OCI-LY1 (cell line): ENCODE measurements at regions not wholly inside any gene's neighbourhood (a gene's known extent, or its start where the extent isn't known, plus 50 kb on each side); places are given as distances from the start of the nearest gene placed in this dataset.
A peak's percentile ranks its signal among the peaks of the same experiment; 100 is the strongest.

Source experiments
- H2AFZ ChIP-seq: fragments of 200-600 bp; sonication (generic), shearing (Covaris generic); 2 replicates; pipeline ENCODE4 v1.6.0; 2014; ENCODE audit warnings: antibody characterized with exemption, mild to moderate bottlenecking, low read length
- H3F3A ChIP-seq: fragments of 200-600 bp; sonication (generic), shearing (Covaris generic); 2 replicates; pipeline ENCODE4 v1.6.0; 2014; ENCODE audit warnings: mild to moderate bottlenecking, antibody characterized with exemption, low read length, moderate library complexity; ENCODE audit not compliant: insufficient read depth
- H3K27ac ChIP-seq: fragments of 200-600 bp; sonication (generic); 2 replicates; pipeline ENCODE4 v1.5.1; 2014; ENCODE audit warnings: low read length, mixed run types, mild to moderate bottlenecking, low read depth; ENCODE audit not compliant: poor library complexity, severe bottlenecking
- H3K27me3 ChIP-seq: fragments of 200-600 bp; sonication (generic); 2 replicates; pipeline ENCODE4 v1.6.0; 2014; ENCODE audit warnings: antibody characterized with exemption, mild to moderate bottlenecking, low read length, moderate library complexity; ENCODE audit not compliant: insufficient read depth
- H3K36me3 ChIP-seq: fragments of 200-600 bp; sonication (generic); 2 replicates; pipeline ENCODE4 v1.6.1; 2014; ENCODE audit warnings: mild to moderate bottlenecking, antibody characterized with exemption, low read length, moderate library complexity, mixed read lengths; ENCODE audit not compliant: insufficient read depth
- H3K4me1 ChIP-seq: fragments of 200-600 bp; sonication (generic); 2 replicates; pipeline ENCODE4 v1.5.1; 2014; ENCODE audit warnings: mild to moderate bottlenecking, low read length, moderate library complexity; ENCODE audit not compliant: insufficient read depth, severe bottlenecking
- H3K4me2 ChIP-seq: fragments of 200-600 bp; sonication (generic), shearing (Covaris generic); 2 replicates; pipeline ENCODE4 v1.6.1; 2014; ENCODE audit warnings: low read length
- H3K4me3 ChIP-seq: fragments of 200-600 bp; sonication (generic); 2 replicates; pipeline ENCODE4 v1.5.1; 2014; ENCODE audit warnings: low read length, low read depth, mild to moderate bottlenecking, mixed read lengths; ENCODE audit not compliant: poor library complexity, severe bottlenecking
- H3K79me2 ChIP-seq: fragments of 200-600 bp; shearing (Covaris generic); 2 replicates; pipeline ENCODE4 v1.6.1; 2016; ENCODE audit warnings: mixed run types, low read length, mixed read lengths; ENCODE audit not compliant: insufficient read depth
- H3K9ac ChIP-seq: fragments of 200-600 bp; sonication (generic), shearing (Covaris generic); 2 replicates; pipeline ENCODE4 v1.6.1; 2014; ENCODE audit warnings: mild to moderate bottlenecking, low read length, mixed read lengths
- H3K9me2 ChIP-seq: fragments of 200-600 bp; sonication (generic), shearing (Covaris generic); 2 replicates; pipeline ENCODE4 v1.6.1; 2014; ENCODE audit warnings: low read depth, mild to moderate bottlenecking, low read length, mixed read lengths
- H3K9me3 ChIP-seq: fragments of 200-600 bp; shearing (Covaris generic); 2 replicates; pipeline ENCODE4 v1.6.1; 2014; ENCODE audit warnings: low read length, mixed read lengths
- H4K20me1 ChIP-seq: fragments of 200-600 bp; sonication (generic), shearing (Covaris generic); 2 replicates; pipeline ENCODE4 v1.6.0; 2016; ENCODE audit warnings: mild to moderate bottlenecking, low read length; ENCODE audit not compliant: insufficient read depth
- CTCF ChIP-seq: fragments of 200-600 bp; sonication (generic), shearing (Covaris generic); IDR thresholded peaks from 2 replicates; pipeline ENCODE4 v1.5.1; 2017; ENCODE audit warnings: mild to moderate bottlenecking, antibody characterized with exemption, low read length, moderate library complexity, mixed read lengths
- EZH2 ChIP-seq: fragments of 200-600 bp; sonication (generic), shearing (Covaris generic); IDR thresholded peaks from 2 replicates; pipeline ENCODE4 v1.8.0; 2017; ENCODE audit warnings: borderline replicate concordance, mixed run types, mild to moderate bottlenecking, antibody characterized with exemption, low read length, moderate library complexity, mixed read lengths

GRCh38 chr2:120958623-120959366 is 223.1 kb downstream of the GLI2 start:
- Histone ChIP-seq H3K36me3 (no peaks in the 10 kb centered on the region), H3K4me2 (no peak overlapping the region), H3K27ac (no peak overlapping the region), H3K9me2 (no peaks in the 10 kb centered on the region), H3K4me1 (no peaks in the 10 kb centered on the region), H4K20me1 (no peaks in the 10 kb centered on the region), H3F3A (no peaks in the 10 kb centered on the region), H3K9ac (no peak overlapping the region), H2AFZ (no peak overlapping the region), H3K27me3 (peaks cover 3% of the 10 kb centered on the region; the same call in 1 of the 2 replicates), H3K9me3 (no peaks in the 10 kb centered on the region), H3K4me3 (no peak overlapping the region), H3K79me2 (no peaks in the 10 kb centered on the region)
- no peak for TF ChIP-seq EZH2
- peak; percentile 43 for TF ChIP-seq CTCF

GRCh38 chr2:120959426-120959825 is 223.8 kb downstream of the GLI2 start:
- no peaks in the 10 kb centered on the region for H3K9me3 ChIP-seq
- H2AFZ ChIP-seq = no peak overlapping the region
- peaks cover 3% of the 10 kb centered on the region; the same call in 1 of the 2 replicates for H3K27me3 ChIP-seq
- H3K27ac ChIP-seq = no peak overlapping the region
- no peak overlapping the region for H3K4me3 ChIP-seq
- H4K20me1 ChIP-seq = no peaks in the 10 kb centered on the region
- H3F3A ChIP-seq = no peaks in the 10 kb centered on the region
- H3K4me1 ChIP-seq = no peaks in the 10 kb centered on the region
- no peaks in the 10 kb centered on the region for H3K9me2 ChIP-seq
- H3K36me3 ChIP-seq = no peaks in the 10 kb centered on the region
- H3K4me2 ChIP-seq = no peak overlapping the region
- H3K79me2 ChIP-seq = no peaks in the 10 kb centered on the region
- TF ChIP-seq EZH2 = no peak
- no peak for TF ChIP-seq CTCF
- no peak overlapping the region for H3K9ac ChIP-seq

GRCh38 chr2:120960770-120961366 is 225.2 kb downstream of the GLI2 start:
- no peak overlapping the region for H2AFZ ChIP-seq
- H3K4me2 ChIP-seq = no peak overlapping the region
- no peaks in the 10 kb centered on the region for H3K9me2 ChIP-seq
- H3K4me3 ChIP-seq = no peak overlapping the region
- H3K4me1 ChIP-seq = no peaks in the 10 kb centered on the region
- no peak overlapping the region for H3K27ac ChIP-seq
- H3K9ac ChIP-seq = no peak overlapping the region
- no peaks in the 10 kb centered on the region for H3F3A ChIP-seq
- TF ChIP-seq EZH2 (no peak), CTCF (no peak)
- H3K79me2 ChIP-seq = no peaks in the 10 kb centered on the region
- H3K9me3 ChIP-seq = no peaks in the 10 kb centered on the region
- H3K36me3 ChIP-seq = no peaks in the 10 kb centered on the region
- no peaks in the 10 kb centered on the region for H4K20me1 ChIP-seq
- H3K27me3 ChIP-seq = peaks cover 3% of the 10 kb centered on the region; the same call in 1 of the 2 replicates
